Medulla oblongata (tissue), 1 donor: ENCODE measurements at regions not wholly inside any gene's neighbourhood (a gene's known extent, or its start where the extent isn't known, plus 50 kb on each side); places are given as distances from the start of the nearest gene placed in this dataset.

Experiments
- DNase-seq: peaks from one replicate; pipeline ENCODE4 v3.0.0-alpha.2; 2015; ENCODE audit errors: extremely low spot score

- no peak for DNase-seq
Measured at GRCh38 chr9:89808756-89809181, 204.0 kb downstream of the GADD45G start.

GRCh38 chr9:89810431-89810830 is 205.6 kb downstream of the GADD45G start:
- no peak for DNase-seq

GRCh38 chr9:89811356-89811755 is 206.5 kb downstream of the GADD45G start:
- DNase-seq = no peak

- no peak for DNase-seq
Measured at GRCh38 chr9:89811886-89812450, 207.2 kb downstream of the GADD45G start.

- DNase-seq = no peak
Measured at GRCh38 chr9:89812556-89813181, 207.9 kb downstream of the GADD45G start.

- no peak for DNase-seq
Measured at GRCh38 chr9:89813482-89813881, 208.7 kb downstream of the GADD45G start.

- peak; percentile 50 for DNase-seq
Measured at GRCh38 chr9:89814340-89815040, 209.7 kb downstream of the GADD45G start.

- DNase-seq = no peak
Measured at GRCh38 chr9:89815061-89815902, 210.5 kb downstream of the GADD45G start.

- DNase-seq = peak; percentile 37
Measured at GRCh38 chr9:89815903-89816573, 211.2 kb downstream of the GADD45G start.

- no peak for DNase-seq
Measured at GRCh38 chr9:89817151-89817950, 212.5 kb downstream of the GADD45G start.

GRCh38 chr9:89820337-89820736 is 215.5 kb downstream of the GADD45G start:
- DNase-seq = no peak

GRCh38 chr9:89821081-89821480 is 216.3 kb downstream of the GADD45G start:
- DNase-seq = no peak

GRCh38 chr9:89822996-89823395 is 218.2 kb downstream of the GADD45G start:
- no peak for DNase-seq

- no peak for DNase-seq
Measured at GRCh38 chr9:89825669-89826068, 220.9 kb downstream of the GADD45G start.

GRCh38 chr9:89826186-89826585 is 221.4 kb downstream of the GADD45G start:
- DNase-seq = no peak

- no peak for DNase-seq
Measured at GRCh38 chr9:89829346-89829745, 224.5 kb downstream of the GADD45G start.

GRCh38 chr9:89835666-89836065 is 230.9 kb downstream of the GADD45G start:
- DNase-seq = no peak

GRCh38 chr9:89837162-89837933 is 232.5 kb downstream of the GADD45G start:
- no peak for DNase-seq

- no peak for DNase-seq
Measured at GRCh38 chr9:89837934-89838310, 233.1 kb downstream of the GADD45G start.

- no peak for DNase-seq
Measured at GRCh38 chr9:89838621-89839020, 233.8 kb downstream of the GADD45G start.
